OCI-LY1 (cell line): ENCODE measurements at regions not wholly inside any gene's neighbourhood (a gene's known extent, or its start where the extent isn't known, plus 50 kb on each side); places are given as distances from the start of the nearest gene placed in this dataset.

Experiments
- EZH2 ChIP-seq: fragments of 200-600 bp; sonication (generic), shearing (Covaris generic); IDR thresholded peaks from 2 replicates; pipeline ENCODE4 v1.8.0; 2017; ENCODE audit warnings: borderline replicate concordance, mixed run types, mild to moderate bottlenecking, antibody characterized with exemption, low read length, moderate library complexity, mixed read lengths
- TF ChIP-seq, protein P1 (sequence below): fragments of 200-600 bp; sonication (generic), shearing (Covaris generic); IDR thresholded peaks from 2 replicates; pipeline ENCODE4 v1.5.1; 2017; ENCODE audit warnings: mild to moderate bottlenecking, antibody characterized with exemption, low read length, moderate library complexity, mixed read lengths

DNA sequence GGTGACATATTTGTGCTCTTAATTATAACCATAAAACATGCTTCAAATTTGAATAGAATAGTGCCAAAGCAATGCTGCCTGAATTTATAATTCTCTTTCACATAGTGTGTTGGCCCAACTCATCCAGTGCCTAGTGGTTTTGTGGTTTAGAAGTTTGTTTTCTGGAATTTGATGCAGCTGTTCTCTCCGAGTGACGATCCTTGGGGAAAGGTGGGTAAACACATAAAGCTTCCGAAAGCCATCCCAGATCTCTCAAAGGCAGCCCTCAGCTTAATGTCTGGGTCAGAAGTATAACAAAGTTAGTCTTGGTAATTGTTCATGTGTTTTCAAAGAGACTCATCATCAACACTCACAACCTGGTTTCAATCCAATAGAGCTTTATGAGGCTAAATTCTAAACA is 235.6 kb upstream of the CDH2 start:
- TF ChIP-seq, protein P1, sequence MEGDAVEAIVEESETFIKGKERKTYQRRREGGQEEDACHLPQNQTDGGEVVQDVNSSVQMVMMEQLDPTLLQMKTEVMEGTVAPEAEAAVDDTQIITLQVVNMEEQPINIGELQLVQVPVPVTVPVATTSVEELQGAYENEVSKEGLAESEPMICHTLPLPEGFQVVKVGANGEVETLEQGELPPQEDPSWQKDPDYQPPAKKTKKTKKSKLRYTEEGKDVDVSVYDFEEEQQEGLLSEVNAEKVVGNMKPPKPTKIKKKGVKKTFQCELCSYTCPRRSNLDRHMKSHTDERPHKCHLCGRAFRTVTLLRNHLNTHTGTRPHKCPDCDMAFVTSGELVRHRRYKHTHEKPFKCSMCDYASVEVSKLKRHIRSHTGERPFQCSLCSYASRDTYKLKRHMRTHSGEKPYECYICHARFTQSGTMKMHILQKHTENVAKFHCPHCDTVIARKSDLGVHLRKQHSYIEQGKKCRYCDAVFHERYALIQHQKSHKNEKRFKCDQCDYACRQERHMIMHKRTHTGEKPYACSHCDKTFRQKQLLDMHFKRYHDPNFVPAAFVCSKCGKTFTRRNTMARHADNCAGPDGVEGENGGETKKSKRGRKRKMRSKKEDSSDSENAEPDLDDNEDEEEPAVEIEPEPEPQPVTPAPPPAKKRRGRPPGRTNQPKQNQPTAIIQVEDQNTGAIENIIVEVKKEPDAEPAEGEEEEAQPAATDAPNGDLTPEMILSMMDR, result no peak
- no peak for TF ChIP-seq EZH2
